ENCODE measurements at regions not wholly inside any gene's neighbourhood (a gene's known extent, or its start where the extent isn't known, plus 50 kb on each side); places are given as distances from the start of the nearest gene placed in this dataset.

GRCh38 chr4:13968723-13969122 is 341.2 kb upstream of the BOD1L1 start:
- no peak for TF ChIP-seq POLR2A (IDR thresholded peaks at IDR 0.05)
- no peak for TF ChIP-seq CTCF (IDR thresholded peaks at IDR 0.05)
- no peak for TF ChIP-seq EP300 (IDR thresholded peaks at IDR 0.05)
